NB4 (cell line): ENCODE measurements at regions not wholly inside any gene's neighbourhood (a gene's known extent, or its start where the extent isn't known, plus 50 kb on each side); places are given as distances from the start of the nearest gene placed in this dataset.
"Not testable (repeated sequence)": the region's sequence is repeated elsewhere in the genome, so short reads cannot be mapped to it uniquely, and the experiment has no call there.

Experiments used
- DNase-seq: peaks from one replicate; pipeline ENCODE4 v3.0.0; 2010; ENCODE audit warnings: low read depth
- H3K4me3 ChIP-seq: one replicate; pipeline ENCODE4 v1.5.1; 2011; ENCODE audit warnings: mild to moderate bottlenecking, low read depth, low read length, moderate library complexity
- CTCF ChIP-seq: IDR thresholded peaks from one replicate; pipeline ENCODE4 v1.5.1; 2012; ENCODE audit warnings: low read depth, low read length
- MAX ChIP-seq: IDR thresholded peaks from 2 replicates; pipeline ENCODE4 v1.6.1; 2011; ENCODE audit warnings: low read depth, low read length
- MYC ChIP-seq: IDR thresholded peaks from 2 replicates; pipeline ENCODE4 v1.6.1; 2011; ENCODE audit warnings: low read depth, low read length
- POLR2A ChIP-seq: IDR thresholded peaks from 2 replicates; pipeline ENCODE4 v1.6.1; 2011; ENCODE audit warnings: mild to moderate bottlenecking; ENCODE audit not compliant: insufficient read length; ENCODE audit errors: extremely low read depth

GRCh38 chr9:85089188-85089969 lies 419.9 kb downstream of the NTRK2 start:
- no peak for TF ChIP-seq MYC
- TF ChIP-seq CTCF, result no peak
- no peak for TF ChIP-seq MAX
- no peak for TF ChIP-seq POLR2A
- H3K4me3 ChIP-seq, result no peak overlapping the region
- DNase-seq, result no peak

- H3K4me3 ChIP-seq, result no peak overlapping the region
- DNase-seq, result no peak
- TF ChIP-seq MYC, result no peak
- TF ChIP-seq CTCF, result no peak
- TF ChIP-seq MAX, result no peak
- TF ChIP-seq POLR2A, result no peak
Measured at GRCh38 chr9:85081963-85082362, 412.4 kb downstream of the NTRK2 start.

- H3K4me3 ChIP-seq, result no peak overlapping the region
- TF ChIP-seq POLR2A, result no peak
- TF ChIP-seq CTCF, result no peak
- TF ChIP-seq MAX, result no peak
- no peak for TF ChIP-seq MYC
- DNase-seq, result no peak
Measured at GRCh38 chr9:85079349-85079748, 409.8 kb downstream of the NTRK2 start.

- TF ChIP-seq CTCF, result no peak
- no peak for TF ChIP-seq MAX
- no peak for TF ChIP-seq POLR2A
- TF ChIP-seq MYC, result no peak
- no peak for DNase-seq
- H3K4me3 ChIP-seq, result no peak overlapping the region
Measured at GRCh38 chr9:85077944-85078343, 408.4 kb downstream of the NTRK2 start.

- H3K4me3 ChIP-seq, DNase-seq: not testable (repeated sequence)
Measured at GRCh38 chr9:85077146-85077545, 407.6 kb downstream of the NTRK2 start.
